Pulmonary artery endothelial cell (primary cell): ENCODE measurements at regions not wholly inside any gene's neighbourhood (a gene's known extent, or its start where the extent isn't known, plus 50 kb on each side); places are given as distances from the start of the nearest gene placed in this dataset.
"Not testable (repeated sequence)": the region's sequence is repeated elsewhere in the genome, so short reads cannot be mapped to it uniquely, and the experiment has no call there.

ENCODE experiments used
- DNase-seq: peaks from one replicate; pipeline ENCODE4 v3.0.0-alpha.2; 2011; ENCODE audit warnings: low read depth, low spot score

DNA sequence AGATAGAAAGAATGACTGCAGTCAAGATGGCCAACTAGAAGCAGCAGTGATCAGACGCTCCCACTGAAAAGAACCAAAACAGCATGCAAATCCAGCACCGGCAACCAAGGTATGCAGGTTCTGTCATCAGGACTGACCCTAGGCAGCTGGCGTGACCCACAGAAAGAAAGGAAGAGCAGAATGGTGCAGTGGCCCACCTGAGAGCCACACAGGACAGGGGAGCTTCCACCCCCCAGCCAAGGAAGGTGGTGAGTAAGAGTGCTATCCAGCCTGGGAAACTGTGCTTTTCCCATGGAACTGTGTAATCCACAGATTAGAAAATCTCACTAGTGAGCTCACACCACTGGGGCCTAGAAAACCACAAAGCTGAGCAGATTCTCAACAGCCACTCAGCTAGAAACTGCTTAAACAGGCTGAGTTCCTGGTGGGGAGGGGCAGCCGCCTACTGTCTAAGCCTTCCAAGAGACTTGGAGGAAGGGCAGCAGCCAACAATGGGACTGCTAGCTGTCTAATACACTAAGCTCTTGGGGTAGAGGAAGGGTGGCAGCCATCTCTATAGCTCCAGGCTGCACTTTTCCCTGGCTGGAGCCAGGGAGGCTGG lies 127.9 kb downstream of the EVA1A start:
- DNase-seq = no peak

- DNase-seq = no peak
These were observed 129.0 kb downstream of the EVA1A start for GRCh38 chr2:75431763-75432162.

DNA sequence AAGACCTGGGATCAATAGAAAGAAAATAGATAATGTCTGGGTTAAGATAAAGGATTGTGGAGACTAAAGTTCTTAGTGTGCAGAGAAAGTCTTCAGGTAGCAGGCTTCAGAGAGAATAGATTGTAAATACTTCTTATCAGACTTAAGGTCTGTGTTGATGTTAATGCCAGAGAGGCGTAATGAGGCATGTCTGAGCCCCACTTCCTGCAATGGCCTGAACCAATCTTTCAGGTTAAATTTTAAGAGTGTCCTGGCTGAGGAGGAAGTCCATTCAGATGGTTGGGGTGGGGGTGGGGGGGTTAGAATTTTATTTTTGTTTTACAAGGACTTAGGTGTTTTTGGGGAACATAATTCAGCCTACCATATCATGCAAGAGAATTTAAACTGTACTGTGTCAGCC lies 129.5 kb downstream of the EVA1A start:
- DNase-seq = no peak

DNA sequence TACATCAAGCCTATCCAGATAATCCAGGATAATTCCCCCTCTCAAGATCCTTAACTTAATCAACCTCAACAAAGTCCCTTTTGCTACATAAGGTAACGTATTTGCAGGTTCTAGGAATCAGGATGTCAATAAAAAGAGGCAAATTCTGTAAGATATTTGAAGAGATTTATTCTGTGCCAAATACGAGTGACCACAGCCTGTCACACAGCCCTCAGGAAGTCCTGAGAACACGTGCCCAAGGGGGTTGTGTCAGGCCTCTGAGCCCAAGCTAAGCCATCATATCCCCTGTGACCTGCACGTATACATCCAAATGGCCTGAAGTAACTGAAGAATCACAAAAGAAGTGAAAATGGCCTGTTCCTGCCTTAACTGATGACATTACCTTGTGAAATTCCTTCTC lies 130.3 kb downstream of the EVA1A start:
- DNase-seq = not testable (repeated sequence)

DNA sequence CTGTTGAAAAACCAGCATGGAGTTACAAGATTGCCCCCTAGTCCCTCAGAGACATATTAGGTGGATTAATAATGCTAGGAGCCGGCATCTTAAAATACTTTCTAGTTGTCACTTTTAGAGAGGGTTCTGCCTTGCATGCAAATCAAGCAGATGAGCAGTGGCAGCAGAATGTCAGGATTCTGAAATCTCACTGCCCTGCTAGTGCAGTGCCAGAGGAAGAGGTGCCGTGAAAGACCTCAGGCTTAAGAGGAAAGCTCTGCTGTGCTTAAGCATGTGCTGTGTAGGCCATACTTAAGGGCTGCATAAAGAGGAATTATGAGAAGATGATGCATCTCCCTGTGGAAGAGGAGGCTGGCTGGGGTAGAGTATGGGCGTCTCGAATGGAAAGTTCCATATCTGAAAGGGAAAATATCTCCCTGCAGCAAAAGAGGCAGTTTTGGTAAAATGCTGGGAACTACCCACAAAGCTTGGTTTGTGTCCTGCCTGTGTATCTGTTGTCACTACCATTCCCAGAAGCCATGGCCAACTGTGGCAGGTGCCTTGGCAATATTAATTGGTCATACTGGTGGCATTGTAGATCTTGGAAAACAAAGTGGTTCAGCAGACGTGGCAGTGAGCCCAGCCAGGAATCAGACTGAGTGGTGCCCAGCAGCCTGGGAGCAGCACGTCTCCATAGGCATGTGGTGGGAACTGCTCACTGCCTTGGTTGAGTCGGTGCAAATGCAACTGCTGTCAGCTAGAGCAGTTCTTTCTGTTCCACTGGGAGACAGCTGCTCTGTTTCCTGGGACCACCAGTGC lies 131.9 kb downstream of the EVA1A start:
- DNase-seq = no peak

- DNase-seq = no peak
These were observed 132.7 kb downstream of the EVA1A start for GRCh38 chr2:75428060-75428459.

- no peak for DNase-seq
These were observed 135.7 kb downstream of the EVA1A start for GRCh38 chr2:75424936-75425619.

GRCh38 chr2:75421986-75422385 lies 138.8 kb downstream of the EVA1A start:
- DNase-seq = no peak

DNA sequence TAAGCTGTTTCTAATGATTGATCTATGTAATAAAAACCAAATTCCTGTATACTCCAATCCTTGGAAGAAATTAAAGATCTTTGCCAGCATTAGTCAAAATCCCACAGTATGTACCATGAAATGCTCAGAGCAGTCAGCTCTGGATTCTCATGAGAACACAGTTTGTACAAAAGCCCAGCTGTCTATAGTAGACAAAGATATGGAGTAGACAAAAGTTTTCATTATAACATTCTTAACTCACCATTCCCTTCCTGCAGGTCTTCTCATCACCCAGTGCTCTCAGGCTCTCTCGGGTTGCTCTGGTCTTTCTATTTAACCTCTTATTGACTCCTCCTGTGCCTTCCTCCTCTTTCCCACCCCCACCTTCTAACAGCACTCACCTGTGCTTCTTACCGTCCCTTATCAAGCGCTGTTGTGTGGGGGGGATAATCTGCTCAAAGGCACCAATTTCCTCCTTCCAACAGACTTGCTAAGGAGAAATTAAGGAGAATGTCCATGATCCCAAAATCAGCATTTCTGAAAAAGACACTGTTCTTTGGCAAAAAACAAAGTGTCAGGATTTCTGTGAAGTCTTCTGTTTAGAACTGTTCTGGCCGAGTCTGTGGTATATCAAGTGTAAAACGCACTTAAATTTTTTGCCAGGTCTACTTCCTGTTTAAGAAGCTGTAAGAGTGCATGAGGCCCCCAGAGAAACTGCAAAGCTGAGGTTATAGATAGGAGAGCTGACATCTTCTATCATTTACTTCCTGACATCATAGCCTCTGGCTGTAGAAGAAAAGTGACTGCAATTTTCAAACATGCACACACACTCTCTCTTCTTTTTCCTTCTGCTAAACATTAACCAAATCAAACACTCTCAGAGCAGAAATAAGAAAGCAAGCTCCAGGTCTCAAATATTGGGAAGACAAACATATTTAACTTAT lies 144.1 kb downstream of the EVA1A start:
- DNase-seq = no peak

DNA sequence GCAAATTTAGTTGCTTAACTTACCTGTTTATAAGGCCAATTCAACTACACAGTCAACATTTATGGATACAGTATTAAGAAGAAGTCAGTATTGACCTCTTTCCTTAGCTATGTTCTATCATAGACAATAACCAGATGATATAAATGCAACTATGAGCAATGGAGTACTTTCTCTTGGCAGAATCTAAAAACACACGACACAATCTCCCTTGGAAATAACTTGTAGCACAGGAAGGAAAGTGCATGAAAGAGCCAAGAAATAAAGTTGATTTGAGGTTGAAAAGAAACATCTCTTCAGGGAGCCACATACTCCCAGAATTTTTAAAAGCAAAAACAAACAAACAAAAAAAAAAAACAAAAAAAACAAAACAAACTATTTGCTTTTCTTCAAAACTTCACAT lies 145.0 kb downstream of the EVA1A start:
- DNase-seq = no peak

- DNase-seq = no peak
These were observed 145.6 kb downstream of the EVA1A start for GRCh38 chr2:75415111-75415626.

DNA sequence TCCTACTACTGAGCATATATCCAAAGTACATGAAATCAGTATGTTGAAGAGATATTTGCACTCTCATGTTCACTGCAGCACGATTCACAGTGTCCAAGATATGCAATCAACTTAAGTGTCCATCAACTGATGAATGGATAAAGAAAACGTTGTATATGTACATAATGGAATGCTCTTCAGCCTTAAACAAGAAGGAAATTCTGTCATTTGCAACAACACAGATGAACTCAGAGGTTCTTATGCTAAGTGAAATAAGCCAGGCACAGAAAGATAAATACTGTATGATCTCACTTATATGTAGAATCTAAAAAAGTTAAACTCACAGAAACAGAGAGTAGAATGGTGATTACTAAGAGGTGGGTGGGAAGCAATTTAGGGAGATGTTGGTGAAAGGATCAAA lies 149.2 kb downstream of the EVA1A start:
- no peak for DNase-seq

DNA sequence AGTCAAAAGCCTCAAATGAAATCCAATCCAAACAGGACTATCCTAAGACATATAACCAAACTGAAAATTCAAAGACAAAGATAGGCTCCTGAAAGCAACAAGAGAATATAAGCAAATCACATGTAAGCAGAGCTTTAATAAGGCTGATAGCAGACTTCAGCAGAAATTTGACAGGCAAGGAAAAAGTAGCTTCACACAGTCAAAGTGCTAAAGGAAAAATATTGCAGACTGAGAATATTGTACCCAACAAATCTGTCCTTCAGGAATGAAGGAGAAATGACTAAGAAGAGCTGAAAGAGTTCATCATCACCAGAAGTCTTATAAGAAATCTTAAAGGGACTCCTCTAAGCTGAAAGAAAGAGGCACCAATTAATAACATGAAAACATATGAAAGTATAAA lies 150.0 kb downstream of the EVA1A start:
- no peak for DNase-seq

- DNase-seq = no peak
These were observed 152.0 kb downstream of the EVA1A start for GRCh38 chr2:75408771-75409170.

GRCh38 chr2:75407038-75407530 lies 153.7 kb downstream of the EVA1A start:
- no peak for DNase-seq

GRCh38 chr2:75406131-75406581 lies 154.6 kb downstream of the EVA1A start:
- no peak for DNase-seq

GRCh38 chr2:75405000-75405399 lies 155.7 kb downstream of the EVA1A start:
- DNase-seq = no peak

DNA sequence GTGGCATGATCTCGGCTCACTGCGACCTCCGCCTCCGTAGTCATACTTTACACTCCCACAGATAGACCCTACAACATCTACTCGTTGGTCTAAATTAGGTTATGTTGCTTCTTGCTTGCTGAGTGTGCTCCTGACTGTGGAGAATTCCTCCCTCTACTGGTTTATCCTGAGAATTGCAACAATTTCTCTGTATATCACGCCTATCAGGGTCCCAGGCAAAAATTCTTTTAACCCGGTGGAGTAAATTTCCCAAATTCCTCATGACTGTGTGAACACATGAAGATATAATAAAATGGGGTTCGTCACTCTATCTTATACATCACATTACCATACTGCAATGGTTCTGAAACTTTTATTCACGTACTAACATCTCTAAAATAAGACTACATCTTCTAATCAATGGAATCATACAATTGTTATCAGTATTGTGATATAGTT lies 156.7 kb downstream of the EVA1A start:
- peak; percentile 17 for DNase-seq

DNA sequence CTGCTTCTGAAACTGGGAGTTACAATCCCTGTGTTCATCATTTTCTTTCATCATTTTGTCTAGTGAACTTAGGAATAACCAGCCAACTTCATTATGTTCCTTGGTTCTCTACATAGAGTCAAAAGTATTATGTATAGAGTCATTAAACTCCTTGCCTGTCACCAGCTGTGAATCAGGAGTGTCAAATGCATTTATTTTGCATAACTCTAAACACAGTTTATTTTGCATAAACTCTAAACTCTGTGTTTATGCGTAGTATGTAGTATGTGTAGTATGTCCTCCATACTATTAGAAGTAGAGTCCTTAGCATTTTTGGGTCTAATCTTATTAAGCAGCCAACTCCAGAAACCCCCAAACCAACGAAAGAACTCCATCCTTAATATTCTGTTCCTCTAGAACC lies 164.4 kb downstream of the EVA1A start:
- no peak for DNase-seq

GRCh38 chr2:75394764-75395163 lies 166.0 kb downstream of the EVA1A start:
- not testable (repeated sequence) for DNase-seq

DNA sequence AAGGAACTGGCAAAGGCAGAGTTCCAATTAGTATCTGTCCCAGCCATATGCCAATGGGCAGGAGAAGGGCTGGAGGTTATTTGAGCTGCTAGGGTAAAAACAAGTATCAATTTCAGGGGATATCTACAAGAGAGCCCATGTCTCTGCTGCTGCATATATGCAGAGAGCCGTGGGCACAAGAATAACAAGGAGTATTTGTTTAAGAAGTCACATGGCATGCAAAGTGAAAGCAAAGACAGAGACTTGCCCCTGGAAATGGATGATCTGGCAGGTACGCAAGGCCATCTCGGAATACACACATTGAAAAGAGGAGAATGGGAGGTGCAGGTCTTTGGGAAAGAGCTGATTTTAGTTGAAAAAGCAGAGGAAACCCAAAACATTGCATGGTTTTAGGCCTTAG lies 170.6 kb downstream of the EVA1A start:
- no peak for DNase-seq
